Stomach (tissue), 4 donors: ENCODE measurements at regions not wholly inside any gene's neighbourhood (a gene's known extent, or its start where the extent isn't known, plus 50 kb on each side); places are given as distances from the start of the nearest gene placed in this dataset.

ENCODE experiments used
- EP300 ChIP-seq: sonication (generic); formaldehyde crosslinking; IDR thresholded peaks from one replicate; pipeline ENCODE4 v1.6.1; 2017; ENCODE audit warnings: antibody characterized with exemption
- POLR2A ChIP-seq, 4 donors: fragments of 450-650 bp; IDR thresholded peaks; one replicate each; pipeline ENCODE4 v1.6.1; 2016; ENCODE audit warnings: antibody characterized with exemption in 4 of 4, control low read depth in 2 of 4, mild to moderate bottlenecking in 1 of 4, moderate library complexity in 1 of 4
- POLR2AphosphoS5 ChIP-seq, 3 donors: sonication (generic); formaldehyde crosslinking; IDR thresholded peaks; one replicate each; pipeline ENCODE4 v1.6.1; 2016; ENCODE audit warnings: antibody characterized with exemption in 3 of 3
- TF ChIP-seq, protein P1 (sequence below), 7 experiments: fragments of 450-650 bp in 4 of 7; fragments of 200-600 bp in 3 of 7; sonication (generic) in 3 of 7; IDR thresholded peaks; one replicate each; pipeline ENCODE4 v1.5.1; 2016 to 2019; ENCODE audit warnings: antibody characterized with exemption in 7 of 7, control low read depth in 2 of 7, mild to moderate bottlenecking in 1 of 7

DNA sequence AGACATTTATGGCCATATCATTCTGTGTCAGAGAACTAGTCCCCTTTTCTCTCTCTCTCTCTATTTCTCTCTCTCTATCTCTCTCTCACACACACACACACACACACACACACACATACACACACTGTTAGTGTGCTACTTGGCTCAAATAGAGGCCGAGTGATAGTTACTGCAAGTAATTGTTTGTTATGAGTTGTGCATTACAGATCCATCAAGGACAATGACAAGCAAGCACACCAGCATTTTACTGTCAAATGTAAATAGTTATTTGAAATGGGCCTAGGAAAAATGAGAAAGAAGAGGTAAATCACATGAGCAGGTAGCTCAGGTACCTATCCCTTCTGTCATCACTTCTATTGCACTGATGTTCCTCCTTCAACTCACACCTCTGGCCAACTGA lies 122.4 kb upstream of the CDH7 start:
- TF ChIP-seq, protein P1, sequence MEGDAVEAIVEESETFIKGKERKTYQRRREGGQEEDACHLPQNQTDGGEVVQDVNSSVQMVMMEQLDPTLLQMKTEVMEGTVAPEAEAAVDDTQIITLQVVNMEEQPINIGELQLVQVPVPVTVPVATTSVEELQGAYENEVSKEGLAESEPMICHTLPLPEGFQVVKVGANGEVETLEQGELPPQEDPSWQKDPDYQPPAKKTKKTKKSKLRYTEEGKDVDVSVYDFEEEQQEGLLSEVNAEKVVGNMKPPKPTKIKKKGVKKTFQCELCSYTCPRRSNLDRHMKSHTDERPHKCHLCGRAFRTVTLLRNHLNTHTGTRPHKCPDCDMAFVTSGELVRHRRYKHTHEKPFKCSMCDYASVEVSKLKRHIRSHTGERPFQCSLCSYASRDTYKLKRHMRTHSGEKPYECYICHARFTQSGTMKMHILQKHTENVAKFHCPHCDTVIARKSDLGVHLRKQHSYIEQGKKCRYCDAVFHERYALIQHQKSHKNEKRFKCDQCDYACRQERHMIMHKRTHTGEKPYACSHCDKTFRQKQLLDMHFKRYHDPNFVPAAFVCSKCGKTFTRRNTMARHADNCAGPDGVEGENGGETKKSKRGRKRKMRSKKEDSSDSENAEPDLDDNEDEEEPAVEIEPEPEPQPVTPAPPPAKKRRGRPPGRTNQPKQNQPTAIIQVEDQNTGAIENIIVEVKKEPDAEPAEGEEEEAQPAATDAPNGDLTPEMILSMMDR (IDR thresholded peaks at IDR 0.05), result no peak
- TF ChIP-seq POLR2A (IDR thresholded peaks at IDR 0.05) (no peak), POLR2AphosphoS5 (IDR thresholded peaks at IDR 0.05) (no peak), EP300 (no peak)
